WI38 (cell line): ENCODE measurements at regions not wholly inside any gene's neighbourhood (a gene's known extent, or its start where the extent isn't known, plus 50 kb on each side); places are given as distances from the start of the nearest gene placed in this dataset.
"Not testable (repeated sequence)": the region's sequence is repeated elsewhere in the genome, so short reads cannot be mapped to it uniquely, and the experiment has no call there.

ENCODE experiments used
- H3K4me3 ChIP-seq: 2 replicates; pipeline ENCODE4 v1.5.1; 2011; ENCODE audit warnings: low read depth, mild to moderate bottlenecking, control low read depth, low read length
- TF ChIP-seq, protein P1 (sequence below): IDR thresholded peaks from 2 replicates; pipeline ENCODE4 v1.5.1; 2012; ENCODE audit warnings: low read depth, mild to moderate bottlenecking, control low read depth, low read length

DNA sequence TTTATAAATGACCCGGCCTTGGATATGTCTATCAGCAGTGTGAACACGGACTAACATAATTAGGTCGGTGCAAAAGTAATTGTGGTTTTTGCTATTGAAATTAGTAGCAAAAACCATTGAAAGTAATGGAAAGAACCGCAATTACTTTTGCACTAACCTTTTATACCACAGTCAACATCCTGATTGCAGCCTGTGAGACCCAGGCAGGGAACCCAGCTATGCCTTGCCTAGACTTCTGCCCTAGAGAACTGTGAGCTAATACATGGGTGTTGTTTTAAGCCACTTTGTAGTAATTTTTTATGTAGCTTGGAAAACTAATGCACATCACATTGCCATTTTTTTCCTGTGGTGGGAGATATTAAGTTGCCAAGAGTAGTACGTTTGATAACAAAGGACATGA lies 120.7 kb downstream of the SCG2 start:
- H3K4me3 ChIP-seq, result no peak overlapping the region
- TF ChIP-seq, protein P1, sequence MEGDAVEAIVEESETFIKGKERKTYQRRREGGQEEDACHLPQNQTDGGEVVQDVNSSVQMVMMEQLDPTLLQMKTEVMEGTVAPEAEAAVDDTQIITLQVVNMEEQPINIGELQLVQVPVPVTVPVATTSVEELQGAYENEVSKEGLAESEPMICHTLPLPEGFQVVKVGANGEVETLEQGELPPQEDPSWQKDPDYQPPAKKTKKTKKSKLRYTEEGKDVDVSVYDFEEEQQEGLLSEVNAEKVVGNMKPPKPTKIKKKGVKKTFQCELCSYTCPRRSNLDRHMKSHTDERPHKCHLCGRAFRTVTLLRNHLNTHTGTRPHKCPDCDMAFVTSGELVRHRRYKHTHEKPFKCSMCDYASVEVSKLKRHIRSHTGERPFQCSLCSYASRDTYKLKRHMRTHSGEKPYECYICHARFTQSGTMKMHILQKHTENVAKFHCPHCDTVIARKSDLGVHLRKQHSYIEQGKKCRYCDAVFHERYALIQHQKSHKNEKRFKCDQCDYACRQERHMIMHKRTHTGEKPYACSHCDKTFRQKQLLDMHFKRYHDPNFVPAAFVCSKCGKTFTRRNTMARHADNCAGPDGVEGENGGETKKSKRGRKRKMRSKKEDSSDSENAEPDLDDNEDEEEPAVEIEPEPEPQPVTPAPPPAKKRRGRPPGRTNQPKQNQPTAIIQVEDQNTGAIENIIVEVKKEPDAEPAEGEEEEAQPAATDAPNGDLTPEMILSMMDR, result no peak

DNA sequence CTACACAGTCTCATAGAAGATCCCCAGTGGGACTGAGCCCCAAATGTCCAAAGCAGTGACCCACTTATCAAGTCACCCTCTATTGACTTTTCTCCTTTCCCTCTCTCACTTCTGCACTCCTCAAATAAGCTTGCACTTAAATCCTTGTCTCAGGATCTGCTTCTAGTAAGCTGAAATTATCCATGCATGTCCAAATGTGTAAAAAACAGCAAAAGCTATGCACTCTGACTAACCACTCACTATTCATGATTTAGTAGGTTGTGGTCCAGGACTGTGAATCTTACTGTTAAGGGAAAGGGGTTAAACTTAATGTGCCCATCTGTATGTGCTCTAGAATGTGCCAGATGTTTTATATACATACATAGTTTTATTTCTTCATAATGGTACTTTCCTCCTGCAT lies 115.4 kb downstream of the SCG2 start:
- no peak overlapping the region for H3K4me3 ChIP-seq
- TF ChIP-seq, protein P1, result no peak

DNA sequence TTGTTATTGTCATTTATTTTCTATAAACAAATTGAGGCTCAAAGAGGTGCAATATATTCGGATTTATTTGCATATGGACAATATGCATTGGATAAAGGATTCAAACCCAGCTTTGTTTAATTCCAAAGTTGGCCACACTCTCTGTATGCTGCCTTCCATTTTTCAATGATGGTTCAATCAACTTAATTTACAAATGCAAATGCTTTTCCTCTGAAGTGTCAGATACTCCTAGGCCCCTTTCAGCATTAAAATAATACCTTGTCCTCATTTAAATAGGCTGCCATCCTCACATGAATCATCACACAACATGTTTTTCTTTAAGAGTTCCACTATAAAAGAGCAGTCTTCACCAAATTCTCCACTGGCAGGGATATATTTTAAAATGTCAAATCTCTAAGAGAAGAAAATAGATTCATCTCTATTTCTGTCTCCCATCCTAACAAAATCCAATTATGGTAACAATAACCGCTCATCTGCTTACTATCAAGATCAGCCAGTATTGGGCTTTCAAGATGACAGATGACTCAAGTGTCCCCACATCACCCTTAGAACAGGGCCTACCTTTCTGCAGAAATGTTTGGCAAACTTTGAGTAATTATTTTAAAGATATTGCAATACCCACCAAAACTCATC lies 114.8 kb downstream of the SCG2 start:
- no peak overlapping the region for H3K4me3 ChIP-seq

DNA sequence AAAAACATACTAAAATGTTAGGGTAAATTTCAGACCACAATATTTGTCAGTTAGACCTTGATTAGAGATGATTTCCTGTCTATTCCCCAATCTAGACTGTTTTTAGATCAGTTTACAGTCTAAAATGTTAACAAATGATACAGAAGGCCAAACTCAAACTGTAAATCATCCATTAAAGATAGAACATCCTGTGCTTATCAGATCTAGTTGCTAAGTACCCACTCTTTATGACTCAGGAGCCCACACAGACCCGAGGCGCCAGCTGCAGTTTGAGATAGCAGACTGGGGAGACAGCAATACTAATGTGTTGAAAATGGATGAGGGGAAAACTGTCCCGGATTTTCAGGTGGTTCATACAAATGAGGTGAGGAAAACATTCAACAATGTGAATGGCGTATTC lies 113.3 kb downstream of the SCG2 start:
- TF ChIP-seq, protein P1, result no peak
- no peak overlapping the region for H3K4me3 ChIP-seq

More for the DNA sequence above, 114.8 kb downstream of the SCG2 start:
- TF ChIP-seq, protein P1, result no peak

DNA sequence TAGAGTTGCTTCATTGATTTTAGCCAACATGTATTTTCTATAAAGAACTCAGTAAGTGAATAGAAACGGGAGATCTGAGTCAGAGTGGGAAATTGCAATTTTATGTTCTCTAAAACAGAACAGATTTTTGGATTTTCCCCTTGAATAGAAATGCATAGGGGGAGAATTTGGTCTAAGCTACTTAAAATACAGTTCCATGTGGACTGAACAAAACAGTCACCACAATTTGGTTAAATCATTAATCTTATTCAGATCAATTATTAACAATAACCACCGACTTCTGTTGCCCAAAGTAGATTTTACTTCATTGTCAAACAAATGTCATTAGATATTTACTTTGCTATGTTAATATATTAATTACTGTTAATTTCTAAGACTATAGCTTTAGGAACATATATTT lies 107.7 kb downstream of the SCG2 start:
- TF ChIP-seq, protein P1, result no peak
- no peak overlapping the region for H3K4me3 ChIP-seq

DNA sequence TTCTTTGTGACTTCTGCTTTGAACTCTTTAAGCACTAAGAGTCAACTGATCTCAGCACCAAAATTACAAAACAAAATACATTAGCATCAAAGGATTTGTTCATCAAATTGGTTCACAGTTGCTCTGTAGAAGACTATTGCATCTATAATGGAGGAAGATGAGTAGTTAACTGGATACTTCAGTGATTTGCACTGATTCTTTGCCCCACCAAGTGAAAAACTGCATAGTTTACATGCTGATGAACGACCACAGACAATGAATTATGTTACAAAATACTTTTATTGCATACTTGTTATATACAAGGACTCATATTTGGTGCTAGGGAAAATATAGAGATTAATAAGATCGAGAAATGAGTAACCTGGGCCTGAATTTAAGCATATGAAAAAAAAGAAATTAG lies 107.2 kb downstream of the SCG2 start:
- TF ChIP-seq, protein P1, result no peak
- no peak overlapping the region for H3K4me3 ChIP-seq

DNA sequence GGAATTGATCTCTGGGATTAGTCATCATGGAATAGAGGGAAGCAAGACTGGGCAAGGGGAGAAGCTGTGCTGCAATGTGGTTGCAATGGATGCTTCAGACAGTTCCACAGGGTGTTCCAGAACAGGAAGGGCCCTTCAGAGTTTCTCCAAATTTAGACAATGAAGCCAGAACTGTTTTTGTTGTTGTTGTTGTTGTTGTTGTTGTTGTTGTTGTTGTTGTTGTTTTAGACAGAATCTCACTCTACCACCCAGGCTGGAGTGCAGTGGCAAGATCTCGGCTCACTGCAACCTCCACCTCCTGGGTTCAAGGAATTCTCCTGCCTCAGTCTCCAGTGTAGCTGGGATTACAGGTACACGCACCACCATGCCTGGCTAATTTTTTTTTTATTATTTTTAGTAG lies 105.3 kb downstream of the SCG2 start:
- not testable (repeated sequence) for H3K4me3 ChIP-seq

DNA sequence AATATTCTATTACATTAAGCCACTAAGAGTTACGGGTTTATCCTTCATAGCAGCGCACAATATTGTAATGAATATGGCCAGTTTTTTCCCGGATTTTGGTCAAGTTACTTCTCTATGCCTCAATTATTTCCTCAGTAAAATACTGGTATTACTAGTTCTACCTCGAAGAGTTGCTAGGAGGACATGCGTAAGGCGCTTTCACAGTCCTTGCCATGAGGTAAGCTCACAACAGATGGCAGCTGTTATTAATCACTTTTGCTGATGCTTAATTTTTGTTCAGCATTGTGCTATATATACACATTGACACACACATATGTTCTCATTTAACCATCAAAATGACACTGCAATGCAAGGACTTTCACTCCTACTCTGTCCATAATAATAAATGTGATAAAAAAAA lies 101.5 kb downstream of the SCG2 start:
- TF ChIP-seq, protein P1, result no peak

More for the DNA sequence above, 101.5 kb downstream of the SCG2 start:
- H3K4me3 ChIP-seq, result no peak overlapping the region
